ENCODE measurements at regions not wholly inside any gene's neighbourhood (a gene's known extent, or its start where the extent isn't known, plus 50 kb on each side); places are given as distances from the start of the nearest gene placed in this dataset.
A peak's percentile ranks its signal among the peaks of the same experiment; 100 is the strongest.

- intact Hi-C loops (cut with DNase I), result no loop called here
- H3K27me3 ChIP-seq, result peaks cover 0 to 3% (median 0%) of the 10 kb centered on the region in 7 donors
- no peaks in the 10 kb centered on the region for H3K36me3 ChIP-seq
- H3K4me3 ChIP-seq, result no peak overlapping the region
- H3K27ac ChIP-seq, result no peak overlapping the region
- TF ChIP-seq, protein P1, sequence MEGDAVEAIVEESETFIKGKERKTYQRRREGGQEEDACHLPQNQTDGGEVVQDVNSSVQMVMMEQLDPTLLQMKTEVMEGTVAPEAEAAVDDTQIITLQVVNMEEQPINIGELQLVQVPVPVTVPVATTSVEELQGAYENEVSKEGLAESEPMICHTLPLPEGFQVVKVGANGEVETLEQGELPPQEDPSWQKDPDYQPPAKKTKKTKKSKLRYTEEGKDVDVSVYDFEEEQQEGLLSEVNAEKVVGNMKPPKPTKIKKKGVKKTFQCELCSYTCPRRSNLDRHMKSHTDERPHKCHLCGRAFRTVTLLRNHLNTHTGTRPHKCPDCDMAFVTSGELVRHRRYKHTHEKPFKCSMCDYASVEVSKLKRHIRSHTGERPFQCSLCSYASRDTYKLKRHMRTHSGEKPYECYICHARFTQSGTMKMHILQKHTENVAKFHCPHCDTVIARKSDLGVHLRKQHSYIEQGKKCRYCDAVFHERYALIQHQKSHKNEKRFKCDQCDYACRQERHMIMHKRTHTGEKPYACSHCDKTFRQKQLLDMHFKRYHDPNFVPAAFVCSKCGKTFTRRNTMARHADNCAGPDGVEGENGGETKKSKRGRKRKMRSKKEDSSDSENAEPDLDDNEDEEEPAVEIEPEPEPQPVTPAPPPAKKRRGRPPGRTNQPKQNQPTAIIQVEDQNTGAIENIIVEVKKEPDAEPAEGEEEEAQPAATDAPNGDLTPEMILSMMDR (IDR thresholded peaks at IDR 0.05), result no peak
- WGBS, 2 donors, result 84% methylated on average over 4 of the region's 4 CpGs
- H3K4me1 ChIP-seq, result peaks cover 0 to 17% (median 6%) of the 10 kb centered on the region in 9 donors
- ATAC-seq, result no peak
- no peak for DNase-seq
- H3K9me3 ChIP-seq, result peaks cover 0 to 6% (median 0%) of the 10 kb centered on the region in 11 donors
Measured at GRCh38 chr15:29990954-29991353, 91.8 kb upstream of the GOLGA8J start.

GRCh38 chr15:29990035-29990434 lies 92.7 kb upstream of the GOLGA8J start:
- Histone ChIP-seq H3K36me3 (no peaks in the 10 kb centered on the region), H3K4me3 (no peak overlapping the region), H3K27me3 (peaks cover 0 to 7% (median 0%) of the 10 kb centered on the region in 7 donors), H3K9me3 (peaks cover 0 to 6% (median 0%) of the 10 kb centered on the region in 11 donors), H3K27ac (no peak overlapping the region), H3K4me1 (peaks cover 0 to 17% (median 6%) of the 10 kb centered on the region in 9 donors)
- intact Hi-C loops (cut with DNase I), result no loop called here
- TF ChIP-seq, protein P1 (IDR thresholded peaks at IDR 0.05), result no peak
- ATAC-seq (peak in 2 of 8 donors; percentile 71 to 82), DNase-seq (no peak)
- WGBS, 2 donors, result 24 to 41% methylated on average over 2 of the region's 2 CpGs

DNA sequence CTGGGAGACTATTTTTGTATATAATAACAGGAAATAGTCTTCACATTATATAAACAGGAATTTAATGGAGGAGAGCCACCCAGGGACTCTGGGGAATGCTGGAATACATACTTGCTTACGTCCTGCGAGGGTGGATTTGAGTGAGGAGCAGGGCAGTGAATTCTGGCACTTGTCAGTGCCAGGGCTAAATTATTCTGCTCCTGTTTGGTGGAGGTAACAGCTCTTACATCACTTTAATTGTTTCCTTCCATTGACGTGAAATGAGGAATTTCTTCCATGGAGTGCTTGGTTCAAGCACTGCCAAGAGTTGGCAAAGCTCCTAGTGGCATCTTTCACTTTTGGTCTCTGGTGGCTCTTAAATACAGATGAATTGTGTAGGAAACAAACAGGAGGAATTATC lies 94.1 kb upstream of the GOLGA8J start:
- intact Hi-C loops (cut with DNase I), result loop anchor here in 1 of 10 donors (10.0 kb wide), 1 partner anchor 46 kb away; no protein-coding TSS in a partner anchor
- H3K27ac ChIP-seq, result no peak overlapping the region
- H3K27me3 ChIP-seq, result peaks cover 0 to 15% (median 0%) of the 10 kb centered on the region in 7 donors
- WGBS, 2 donors, result 27 to 39% methylated on average over 3 of the region's 3 CpGs
- DNase-seq (no peak), ATAC-seq (peak in 2 of 8 donors; percentile 79 to 84)
- TF ChIP-seq, protein P1 (IDR thresholded peaks at IDR 0.05), result no peak
- H3K4me3 ChIP-seq, result no peak overlapping the region
- no peaks in the 10 kb centered on the region for H3K36me3 ChIP-seq
- peaks cover 0 to 17% (median 6%) of the 10 kb centered on the region in 9 donors for H3K4me1 ChIP-seq
- H3K9me3 ChIP-seq, result peaks cover 0 to 6% (median 0%) of the 10 kb centered on the region in 11 donors

DNA sequence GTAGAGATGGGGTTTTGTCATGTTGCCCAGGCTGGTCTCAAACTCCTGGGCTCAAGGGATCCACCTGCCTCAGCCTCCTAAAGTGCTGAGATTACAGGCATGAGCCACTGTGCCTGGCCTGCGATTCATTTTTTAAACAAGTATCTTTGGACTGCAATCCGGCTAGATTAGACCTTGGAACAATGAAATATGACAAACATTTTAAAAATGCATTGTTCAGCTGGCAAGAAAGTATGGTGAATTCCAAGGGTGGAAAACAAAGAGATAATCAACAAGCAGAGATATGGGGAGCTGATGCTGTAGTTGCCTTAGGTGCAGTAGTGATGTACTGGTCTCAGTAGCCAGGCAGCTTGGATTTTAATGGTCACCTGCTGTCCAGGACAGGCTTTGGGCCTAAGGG lies 95.8 kb upstream of the GOLGA8J start:
- TF ChIP-seq, protein P1 (IDR thresholded peaks at IDR 0.05), result no peak
- no peak for ATAC-seq
- intact Hi-C loops (cut with DNase I), result loop anchor here in 1 of 10 donors (10.0 kb wide), 1 partner anchor 48 kb away; no protein-coding TSS in a partner anchor
- Histone ChIP-seq H3K9me3 (peaks cover 0 to 6% (median 0%) of the 10 kb centered on the region in 11 donors), H3K36me3 (no peaks in the 10 kb centered on the region), H3K27ac (no peak overlapping the region), H3K4me3 (no peak overlapping the region), H3K4me1 (peaks cover 0 to 17% (median 6%) of the 10 kb centered on the region in 9 donors), H3K27me3 (peaks cover 0 to 15% (median 5%) of the 10 kb centered on the region in 7 donors)
- no peak for DNase-seq
- WGBS, 2 donors, result 56 to 65% methylated on average over 2 of the region's 2 CpGs
